ENCODE measurements at regions not wholly inside any gene's neighbourhood (a gene's known extent, or its start where the extent isn't known, plus 50 kb on each side); places are given as distances from the start of the nearest gene placed in this dataset.

DNA sequence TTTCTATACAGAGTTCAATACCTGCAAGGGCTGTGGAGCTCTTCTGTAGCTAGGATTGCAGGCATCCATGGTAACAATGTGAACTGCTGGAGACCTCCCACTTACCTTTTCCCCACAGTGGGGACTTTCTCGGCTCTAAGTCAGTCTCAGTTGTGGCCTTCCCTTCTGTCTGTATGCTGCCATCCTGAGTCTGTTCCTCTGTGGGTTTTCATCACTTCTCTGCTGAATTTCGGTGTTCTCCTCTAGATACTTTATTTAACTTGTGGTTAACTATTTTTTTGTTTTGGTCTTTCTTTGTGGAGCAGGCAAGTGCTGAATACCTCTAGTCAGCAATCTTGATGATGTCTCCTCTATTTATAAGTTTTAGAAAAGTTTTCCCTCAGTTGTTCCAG lies 647.2 kb upstream of the CDH2 start:
- 0 out of 2 replicates have a peak, but pooled peaks cover 2% of the 10 kb centered on the region for H3K9me2 ChIP-seq (replicated peaks; ENCODE audit: low read depth, low read length)
- no peaks in the 10 kb centered on the region for H3K36me3 ChIP-seq (ENCODE audit: insufficient read depth, low read length)
- H3K4me3 ChIP-seq (ENCODE audit: low read length, poor library complexity, severe bottlenecking) = no peak overlapping the region
- no peak overlapping the region for H2AFZ ChIP-seq (ENCODE audit: low read length)
- no peak overlapping the region for H3K9ac ChIP-seq (ENCODE audit: low read depth, low read length, poor library complexity, severe bottlenecking)
- H3F3A ChIP-seq (ENCODE audit: low read depth) = no peaks in the 10 kb centered on the region
- TF ChIP-seq, protein P1, sequence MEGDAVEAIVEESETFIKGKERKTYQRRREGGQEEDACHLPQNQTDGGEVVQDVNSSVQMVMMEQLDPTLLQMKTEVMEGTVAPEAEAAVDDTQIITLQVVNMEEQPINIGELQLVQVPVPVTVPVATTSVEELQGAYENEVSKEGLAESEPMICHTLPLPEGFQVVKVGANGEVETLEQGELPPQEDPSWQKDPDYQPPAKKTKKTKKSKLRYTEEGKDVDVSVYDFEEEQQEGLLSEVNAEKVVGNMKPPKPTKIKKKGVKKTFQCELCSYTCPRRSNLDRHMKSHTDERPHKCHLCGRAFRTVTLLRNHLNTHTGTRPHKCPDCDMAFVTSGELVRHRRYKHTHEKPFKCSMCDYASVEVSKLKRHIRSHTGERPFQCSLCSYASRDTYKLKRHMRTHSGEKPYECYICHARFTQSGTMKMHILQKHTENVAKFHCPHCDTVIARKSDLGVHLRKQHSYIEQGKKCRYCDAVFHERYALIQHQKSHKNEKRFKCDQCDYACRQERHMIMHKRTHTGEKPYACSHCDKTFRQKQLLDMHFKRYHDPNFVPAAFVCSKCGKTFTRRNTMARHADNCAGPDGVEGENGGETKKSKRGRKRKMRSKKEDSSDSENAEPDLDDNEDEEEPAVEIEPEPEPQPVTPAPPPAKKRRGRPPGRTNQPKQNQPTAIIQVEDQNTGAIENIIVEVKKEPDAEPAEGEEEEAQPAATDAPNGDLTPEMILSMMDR (conservative IDR thresholded peaks at IDR 0.05; ENCODE audit: low read length) = no peak
- no peak for TF ChIP-seq EZH2phosphoT487 (IDR thresholded peaks at IDR 0.05; ENCODE audit: borderline replicate concordance)
- no peak overlapping the region for H3K4me2 ChIP-seq (ENCODE audit: low read depth, low read length, poor library complexity, severe bottlenecking)
- no peaks in the 10 kb centered on the region; the same call in 1 of the 2 replicates for H3K9me3 ChIP-seq (ENCODE audit: insufficient read depth, low read depth, low read length)
- no peaks in the 10 kb centered on the region for H3K4me1 ChIP-seq (ENCODE audit: insufficient read depth, low read length, poor library complexity, severe bottlenecking)
- no peaks in the 10 kb centered on the region for H4K20me1 ChIP-seq (ENCODE audit: insufficient read depth, low read length, poor library complexity, severe bottlenecking)
- H3K79me2 ChIP-seq (ENCODE audit: insufficient read depth, low read length) = no peaks in the 10 kb centered on the region
- H3K27me3 ChIP-seq (ENCODE audit: insufficient read depth, low read length, poor library complexity, severe bottlenecking) = no peaks in the 10 kb centered on the region

DNA sequence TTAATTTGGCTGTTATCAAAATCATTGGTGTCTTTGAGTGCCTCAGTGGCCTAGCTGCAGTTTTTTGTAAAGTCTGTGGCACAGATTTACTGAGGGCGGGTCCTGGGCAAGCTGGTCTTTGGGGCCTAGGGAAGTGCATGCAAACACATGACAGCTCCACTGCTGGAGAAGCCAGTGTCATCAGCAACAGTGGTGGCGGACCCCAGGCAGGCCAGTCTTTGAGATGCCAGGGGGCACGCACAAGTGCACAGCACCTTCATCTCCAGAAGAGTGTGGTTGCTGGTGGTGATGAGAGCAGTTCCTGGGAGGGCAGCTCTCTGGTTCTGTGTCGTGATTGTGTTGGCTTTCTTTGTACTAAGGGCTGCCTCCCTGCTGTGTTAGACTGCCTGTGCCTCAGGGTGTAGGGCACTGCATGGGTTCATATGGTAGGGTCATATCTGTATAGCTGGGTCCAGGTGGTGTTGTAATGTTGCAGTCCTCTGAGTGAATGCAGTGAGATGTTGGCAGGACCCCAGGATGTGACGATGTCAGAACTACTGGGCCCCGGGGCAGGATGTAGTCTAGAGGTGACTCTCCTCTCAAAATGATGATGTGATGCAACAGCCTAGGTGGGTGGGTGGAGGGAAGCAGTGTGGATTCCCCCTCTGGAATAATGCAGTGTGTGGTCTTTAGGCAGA lies 646.7 kb upstream of the CDH2 start:
- H3K9me3 ChIP-seq (ENCODE audit: insufficient read depth, low read depth, low read length) = no peaks in the 10 kb centered on the region; the same call in 1 of the 2 replicates
- no peaks in the 10 kb centered on the region for H3F3A ChIP-seq (ENCODE audit: low read depth)
- no peak overlapping the region for H3K4me3 ChIP-seq (ENCODE audit: low read length, poor library complexity, severe bottlenecking)
- no peak overlapping the region for H2AFZ ChIP-seq (ENCODE audit: low read length)
- no peaks in the 10 kb centered on the region for H3K36me3 ChIP-seq (ENCODE audit: insufficient read depth, low read length)
- no peak overlapping the region for H3K4me2 ChIP-seq (ENCODE audit: low read depth, low read length, poor library complexity, severe bottlenecking)
- no peaks in the 10 kb centered on the region for H3K79me2 ChIP-seq (ENCODE audit: insufficient read depth, low read length)
- H3K4me1 ChIP-seq (ENCODE audit: insufficient read depth, low read length, poor library complexity, severe bottlenecking) = no peaks in the 10 kb centered on the region
- no peaks in the 10 kb centered on the region for H3K27me3 ChIP-seq (ENCODE audit: insufficient read depth, low read length, poor library complexity, severe bottlenecking)
- no peaks in the 10 kb centered on the region for H4K20me1 ChIP-seq (ENCODE audit: insufficient read depth, low read length, poor library complexity, severe bottlenecking)
- no peak overlapping the region for H3K9ac ChIP-seq (ENCODE audit: low read depth, low read length, poor library complexity, severe bottlenecking)
- TF ChIP-seq, protein P1 (conservative IDR thresholded peaks at IDR 0.05; ENCODE audit: low read length) = no peak
- no peak for TF ChIP-seq EZH2phosphoT487 (IDR thresholded peaks at IDR 0.05; ENCODE audit: borderline replicate concordance)
- 0 out of 2 replicates have a peak, but pooled peaks cover 2% of the 10 kb centered on the region for H3K9me2 ChIP-seq (replicated peaks; ENCODE audit: low read depth, low read length)

DNA sequence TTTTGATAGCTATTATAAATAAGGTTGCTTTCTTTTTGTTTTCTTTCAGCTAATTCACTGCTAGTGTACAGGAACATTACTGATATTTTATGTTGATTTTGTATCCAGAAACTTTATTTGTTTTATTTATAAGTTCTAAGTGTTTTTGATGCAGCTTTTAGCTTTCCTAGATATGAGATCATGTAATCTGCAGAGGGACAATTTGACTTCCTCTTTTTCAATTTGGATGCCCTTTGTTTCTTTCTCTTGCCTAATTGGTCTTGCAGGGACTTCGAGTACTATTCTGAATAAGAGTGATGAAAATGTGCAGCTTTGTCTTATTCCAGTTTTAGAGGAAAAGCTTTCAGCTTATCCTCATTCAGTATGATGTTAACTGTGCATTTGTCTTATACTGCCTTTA lies 643.4 kb upstream of the CDH2 start:
- Histone ChIP-seq H2AFZ (ENCODE audit: low read length) (no peak overlapping the region), H3K9me2 (replicated peaks; ENCODE audit: low read depth, low read length) (no peaks in the 10 kb centered on the region), H4K20me1 (ENCODE audit: insufficient read depth, low read length, poor library complexity, severe bottlenecking) (no peaks in the 10 kb centered on the region), H3K9me3 (ENCODE audit: insufficient read depth, low read depth, low read length) (no peaks in the 10 kb centered on the region; the same call in 1 of the 2 replicates), H3K36me3 (ENCODE audit: insufficient read depth, low read length) (no peaks in the 10 kb centered on the region), H3K4me2 (ENCODE audit: low read depth, low read length, poor library complexity, severe bottlenecking) (no peak overlapping the region), H3K9ac (ENCODE audit: low read depth, low read length, poor library complexity, severe bottlenecking) (no peak overlapping the region), H3K79me2 (ENCODE audit: insufficient read depth, low read length) (no peaks in the 10 kb centered on the region), H3K4me3 (ENCODE audit: low read length, poor library complexity, severe bottlenecking) (no peak overlapping the region), H3F3A (ENCODE audit: low read depth) (no peaks in the 10 kb centered on the region), H3K4me1 (ENCODE audit: insufficient read depth, low read length, poor library complexity, severe bottlenecking) (no peaks in the 10 kb centered on the region), H3K27me3 (ENCODE audit: insufficient read depth, low read length, poor library complexity, severe bottlenecking) (no peaks in the 10 kb centered on the region)
- TF ChIP-seq EZH2phosphoT487 (IDR thresholded peaks at IDR 0.05; ENCODE audit: borderline replicate concordance) = no peak
- TF ChIP-seq, protein P1 (conservative IDR thresholded peaks at IDR 0.05; ENCODE audit: low read length) = no peak
